ENCODE measurements at regions not wholly inside any gene's neighbourhood (a gene's known extent, or its start where the extent isn't known, plus 50 kb on each side); places are given as distances from the start of the nearest gene placed in this dataset.
A peak's percentile ranks its signal among the peaks of the same experiment; 100 is the strongest.

DNA sequence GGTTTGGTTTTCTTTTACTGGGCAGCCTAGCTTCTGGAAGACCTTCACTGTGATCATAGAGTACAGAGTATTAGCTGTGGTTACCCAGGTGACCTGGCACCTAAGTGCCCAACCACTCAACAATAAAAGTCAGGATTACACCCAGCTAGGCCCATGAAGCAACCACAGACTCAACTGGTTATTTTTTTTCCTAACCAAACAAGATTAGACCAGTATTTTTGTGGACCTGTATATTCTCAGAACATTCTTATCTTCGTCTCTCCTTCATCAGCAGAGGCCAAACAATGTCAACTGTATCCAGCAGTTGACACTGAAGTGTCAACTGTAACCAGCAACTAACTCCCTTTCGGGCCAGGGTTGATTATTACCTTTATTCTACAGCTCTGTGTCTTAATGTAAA, 289.2 kb upstream of the SLC39A10 start:
- ChIA-PET POLR2A (no interaction called here), CTCF (no interaction called here)
- TF ChIP-seq, protein P1, sequence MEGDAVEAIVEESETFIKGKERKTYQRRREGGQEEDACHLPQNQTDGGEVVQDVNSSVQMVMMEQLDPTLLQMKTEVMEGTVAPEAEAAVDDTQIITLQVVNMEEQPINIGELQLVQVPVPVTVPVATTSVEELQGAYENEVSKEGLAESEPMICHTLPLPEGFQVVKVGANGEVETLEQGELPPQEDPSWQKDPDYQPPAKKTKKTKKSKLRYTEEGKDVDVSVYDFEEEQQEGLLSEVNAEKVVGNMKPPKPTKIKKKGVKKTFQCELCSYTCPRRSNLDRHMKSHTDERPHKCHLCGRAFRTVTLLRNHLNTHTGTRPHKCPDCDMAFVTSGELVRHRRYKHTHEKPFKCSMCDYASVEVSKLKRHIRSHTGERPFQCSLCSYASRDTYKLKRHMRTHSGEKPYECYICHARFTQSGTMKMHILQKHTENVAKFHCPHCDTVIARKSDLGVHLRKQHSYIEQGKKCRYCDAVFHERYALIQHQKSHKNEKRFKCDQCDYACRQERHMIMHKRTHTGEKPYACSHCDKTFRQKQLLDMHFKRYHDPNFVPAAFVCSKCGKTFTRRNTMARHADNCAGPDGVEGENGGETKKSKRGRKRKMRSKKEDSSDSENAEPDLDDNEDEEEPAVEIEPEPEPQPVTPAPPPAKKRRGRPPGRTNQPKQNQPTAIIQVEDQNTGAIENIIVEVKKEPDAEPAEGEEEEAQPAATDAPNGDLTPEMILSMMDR (IDR thresholded peaks at IDR 0.05; ENCODE audit: insufficient read depth, low read length, missing control alignments): no peak
- DNase-seq (ENCODE audit: low read depth, low spot score): no peak
- no peak overlapping the region for H3K4me3 ChIP-seq (ENCODE audit: low read depth, low read length)

DNA sequence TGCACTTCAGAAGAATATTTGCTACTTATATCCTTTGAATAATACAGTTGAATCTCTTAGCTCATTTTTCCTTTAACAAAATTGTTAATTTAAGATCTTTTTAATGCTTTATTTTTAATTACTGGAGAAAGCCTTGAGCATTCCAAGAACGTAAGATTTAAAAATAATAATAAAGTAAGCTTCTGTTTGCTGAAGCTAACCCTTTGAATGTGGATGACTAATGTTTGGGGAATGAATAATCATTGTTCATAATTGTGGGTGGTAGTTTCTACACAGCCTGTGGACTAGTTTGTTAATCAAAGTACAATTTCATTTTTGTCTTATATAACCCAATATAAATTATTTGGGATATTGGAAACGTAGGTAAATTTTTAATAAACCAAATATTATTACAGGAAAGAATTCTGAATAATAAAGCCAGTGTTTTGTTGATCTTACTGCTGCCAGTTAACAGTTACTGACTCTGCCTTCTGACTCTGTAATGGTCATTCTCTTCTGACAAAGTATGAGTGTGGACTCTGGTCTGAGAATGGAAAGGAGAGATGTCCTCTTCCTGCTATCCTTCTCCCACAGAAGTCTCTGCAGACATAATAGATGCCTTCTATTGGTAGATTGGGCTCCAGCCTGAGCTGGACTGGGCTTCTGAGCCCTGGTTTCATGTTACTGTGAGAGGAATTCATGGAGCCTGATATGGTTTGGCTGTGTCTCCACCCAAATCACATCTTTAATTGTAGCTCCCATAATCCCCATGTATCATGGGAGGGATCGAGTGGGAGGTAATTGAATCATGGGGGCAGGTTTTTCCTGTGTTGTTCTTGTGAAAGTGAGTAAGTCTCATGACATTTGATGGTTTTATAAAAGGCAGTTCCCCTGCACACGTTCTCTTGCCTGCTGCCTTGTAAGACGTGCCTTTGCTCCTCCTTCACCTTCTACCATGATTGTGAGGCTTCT, 292.7 kb upstream of the SLC39A10 start:
- POLR2A ChIA-PET: interaction anchor here (0.6 to 1.7 kb wide), 2 partner anchors 134 to 293 kb away, joined by 3 to 8 read pairs; partner anchors contain the start of gene SLC39A10
- H3K4me3 ChIP-seq (ENCODE audit: low read depth, low read length): no peak overlapping the region
- DNase-seq (ENCODE audit: low read depth, low spot score): no peak
- TF ChIP-seq, protein P1 (IDR thresholded peaks at IDR 0.05; ENCODE audit: insufficient read depth, low read length, missing control alignments): no peak
- CTCF ChIA-PET: no interaction called here

DNA sequence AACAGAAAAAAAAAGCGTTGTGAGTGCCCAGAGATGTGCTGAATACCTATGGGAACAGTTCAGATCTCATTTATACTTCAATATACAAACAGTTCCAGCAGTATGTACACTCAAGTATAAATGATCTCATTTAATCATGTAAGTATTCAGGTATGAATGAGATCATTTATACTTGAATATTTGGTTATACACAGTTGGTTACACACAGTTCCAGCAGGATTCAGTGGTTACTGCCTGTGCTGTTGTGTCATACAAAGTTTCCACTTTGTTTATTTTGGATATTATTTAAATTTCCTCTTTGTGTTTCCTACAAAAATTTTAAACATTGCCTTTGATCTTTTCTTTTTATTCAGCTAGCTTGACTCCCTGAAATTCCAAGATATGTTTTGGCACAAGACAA, 293.5 kb upstream of the SLC39A10 start:
- TF ChIP-seq, protein P1 (IDR thresholded peaks at IDR 0.05; ENCODE audit: insufficient read depth, low read length, missing control alignments): no peak
- POLR2A ChIA-PET: interaction anchor here (1.7 kb wide), 1 partner anchor 293 kb away, joined by 8 read pairs; the partner anchor contains the start of gene SLC39A10
- peak; percentile 16 for DNase-seq (ENCODE audit: low read depth, low spot score)
- no peak overlapping the region for H3K4me3 ChIP-seq (ENCODE audit: low read depth, low read length)
- CTCF ChIA-PET: interaction anchor here (1.3 kb wide), 1 partner anchor 134 kb away, joined by 3 read pairs; no protein-coding TSS in a partner anchor

DNA sequence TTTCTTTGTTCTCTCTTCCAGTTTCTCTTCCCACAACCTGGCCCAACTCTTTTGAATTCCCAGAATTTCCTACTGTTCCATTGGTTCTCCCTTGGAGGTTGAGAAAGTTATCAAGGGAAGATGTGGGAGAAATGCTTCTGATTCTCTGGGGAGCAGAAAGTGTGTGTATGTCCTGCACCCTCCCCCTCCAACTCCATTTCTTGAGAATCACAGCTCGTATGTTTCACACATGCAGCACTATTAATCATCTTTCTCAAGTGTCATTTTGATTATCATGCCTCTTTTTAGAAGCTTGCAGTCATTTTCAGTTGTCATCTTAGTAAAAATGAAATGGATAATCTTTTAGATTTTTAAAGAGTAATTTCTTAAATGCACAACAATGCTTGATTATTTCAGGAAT, 296.8 kb upstream of the SLC39A10 start:
- TF ChIP-seq, protein P1 (IDR thresholded peaks at IDR 0.05; ENCODE audit: insufficient read depth, low read length, missing control alignments): no peak
- no peak for DNase-seq (ENCODE audit: low read depth, low spot score)
- no peak overlapping the region for H3K4me3 ChIP-seq (ENCODE audit: low read depth, low read length)
- POLR2A ChIA-PET: no interaction called here
- CTCF ChIA-PET: no interaction called here

DNA sequence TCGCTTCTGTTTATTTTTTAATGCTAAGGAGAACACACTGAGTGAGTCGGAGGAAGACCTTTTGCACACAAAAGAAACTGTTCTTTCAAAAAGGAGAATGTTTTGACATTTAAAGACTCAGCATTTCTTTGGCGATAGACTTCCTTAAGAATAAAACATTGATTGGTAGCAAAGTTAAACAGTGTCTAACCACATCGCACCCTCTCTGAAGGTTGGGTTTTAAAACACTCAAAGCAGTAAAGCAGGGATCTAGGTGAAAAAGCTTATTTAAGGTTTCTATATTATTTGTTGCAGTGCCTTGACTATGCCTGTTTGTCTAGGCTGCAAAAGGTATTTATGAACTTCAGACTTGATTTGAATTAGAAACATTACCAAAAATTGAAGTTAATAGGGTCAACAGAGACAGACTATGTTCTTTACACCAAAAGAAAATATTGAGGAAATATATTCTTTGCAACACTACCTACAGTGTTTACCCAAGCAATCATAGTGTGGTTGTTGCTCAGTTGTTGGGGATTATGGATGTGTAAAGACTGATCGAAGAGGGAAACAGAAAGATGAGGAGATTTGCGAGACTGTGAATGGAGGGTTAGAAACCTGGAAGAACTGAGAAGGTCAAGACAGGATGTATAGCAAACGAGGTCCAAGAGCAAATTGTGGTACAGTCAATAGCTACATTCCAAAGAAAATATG, 297.8 kb upstream of the SLC39A10 start:
- TF ChIP-seq, protein P1 (IDR thresholded peaks at IDR 0.05; ENCODE audit: insufficient read depth, low read length, missing control alignments): no peak
- POLR2A ChIA-PET: interaction anchor here (0.6 kb wide), 1 partner anchor 139 kb away, joined by 3 read pairs; no protein-coding TSS in a partner anchor
- H3K4me3 ChIP-seq (ENCODE audit: low read depth, low read length): no peak overlapping the region
- no peak for DNase-seq (ENCODE audit: low read depth, low spot score)
- CTCF ChIA-PET: no interaction called here

DNA sequence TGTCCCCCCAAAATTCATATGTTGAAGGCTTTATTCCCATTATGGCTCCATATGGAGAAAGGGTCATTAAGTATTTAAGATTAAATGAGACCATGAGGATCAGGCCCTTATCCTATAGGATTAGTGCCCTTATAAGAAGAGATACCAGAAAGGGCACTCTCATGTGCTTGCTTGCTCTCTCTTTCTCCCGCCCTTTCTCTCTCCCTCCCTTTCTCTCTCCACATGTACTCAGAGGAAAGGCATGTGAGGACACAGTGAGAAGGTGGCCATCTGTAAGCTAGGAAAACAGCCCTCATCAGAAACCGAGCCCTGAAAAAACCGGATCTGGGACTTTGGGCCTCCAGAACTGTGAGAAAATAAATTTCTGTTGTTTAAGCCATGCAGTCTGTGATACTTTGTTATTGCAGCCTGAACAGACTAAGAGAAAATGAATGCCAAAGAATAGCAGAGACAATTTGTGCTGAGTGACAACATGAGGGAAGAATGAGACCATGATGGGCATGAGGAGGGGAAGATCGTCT, 300.0 kb upstream of the SLC39A10 start:
- no peak overlapping the region for H3K4me3 ChIP-seq (ENCODE audit: low read depth, low read length)
- POLR2A ChIA-PET: no interaction called here
- DNase-seq (ENCODE audit: low read depth, low spot score): no peak
- CTCF ChIA-PET: interaction anchor here (1.5 kb wide), 1 partner anchor 303 kb away, joined by 5 read pairs; no protein-coding TSS in a partner anchor
- TF ChIP-seq, protein P1 (IDR thresholded peaks at IDR 0.05; ENCODE audit: insufficient read depth, low read length, missing control alignments): no peak

All from AG04449 (cell line).